CD4-positive, alpha-beta T cell (primary cell): ENCODE measurements at regions not wholly inside any gene's neighbourhood (a gene's known extent, or its start where the extent isn't known, plus 50 kb on each side); places are given as distances from the start of the nearest gene placed in this dataset.

Experiments
- ATAC-seq: fragments of 200-7000 bp; cut with Tn5 transposase; one replicate; pipeline ENCODE4 v1.10.0; 2022; ENCODE audit warnings: mild to moderate bottlenecking; ENCODE audit not compliant: poor library complexity
- CTCF ChIA-PET: fragments of 350-600 bp; sonication (Branson Sonifier 250); formaldehyde crosslinking; loops from one replicate; lab custom pipeline; 2021; ENCODE audit warnings: antibody characterized with exemption, inconsistent platforms; lab: Charles Lee
- POLR2A ChIA-PET: fragments of 350-600 bp; sonication (Branson Sonifier 250); formaldehyde crosslinking; loops from one replicate; lab custom pipeline; 2021; ENCODE audit warnings: antibody characterized with exemption, inconsistent platforms; lab: Charles Lee
- DNase-seq, 14 experiments: peaks; one replicate each; pipeline ENCODE4 v3.0.0-alpha.2; 2013 to 2020; ENCODE audit warnings: mixed read lengths in 2 of 14
- H3K27ac ChIP-seq, 2 donors: one replicate each; pipeline versions ENCODE4 v1.5.1 to v1.7.0; 2013; ENCODE audit warnings: low read length in 2 of 2, low read depth in 1 of 2, mild to moderate bottlenecking in 1 of 2
- H3K27me3 ChIP-seq, 2 experiments: 1 replicate in 1 of 2; 2 replicates in 1 of 2; pipeline versions ENCODE4 v1.6.1 to v1.7.0; 2013; ENCODE audit warnings: low read length in 2 of 2, control low read depth in 1 of 2, mild to moderate bottlenecking in 1 of 2, moderate library complexity in 1 of 2; ENCODE audit not compliant: insufficient read depth in 2 of 2, control insufficient read depth in 1 of 2
- H3K36me3 ChIP-seq: one replicate; pipeline ENCODE4 v1.6.1; 2013; ENCODE audit warnings: low read length, control low read depth; ENCODE audit not compliant: insufficient read depth
- H3K4me1 ChIP-seq: one replicate; pipeline ENCODE4 v1.6.1; 2013; ENCODE audit warnings: low read length, control low read depth; ENCODE audit not compliant: insufficient read depth
- H3K4me3 ChIP-seq: one replicate; pipeline ENCODE4 v1.5.1; 2013; ENCODE audit warnings: mild to moderate bottlenecking, low read length, moderate library complexity
- H3K9me3 ChIP-seq, 2 experiments: 1 replicate in 1 of 2; 2 replicates in 1 of 2; pipeline versions ENCODE4 v1.6.1 to v1.7.0; 2013; ENCODE audit warnings: low read length in 2 of 2, mild to moderate bottlenecking in 2 of 2, control low read depth in 1 of 2, moderate library complexity in 1 of 2; ENCODE audit not compliant: control insufficient read depth in 1 of 2, insufficient read depth in 1 of 2
- H3K27ac Mint-ChIP-seq: one replicate; pipeline ENCODE4 v1.8.0; 2020; ENCODE audit warnings: mixed read lengths
- H3K27me3 Mint-ChIP-seq: one replicate; pipeline ENCODE4 v1.8.0; 2021; ENCODE audit warnings: mixed read lengths
- H3K36me3 Mint-ChIP-seq: one replicate; pipeline ENCODE4 v1.8.0; 2021; ENCODE audit warnings: low read depth, mixed read lengths
- H3K4me1 Mint-ChIP-seq: one replicate; pipeline ENCODE4 v1.8.0; 2021; ENCODE audit warnings: low read depth, mixed read lengths
- H3K4me3 Mint-ChIP-seq: one replicate; pipeline ENCODE4 v1.8.0; 2020; ENCODE audit warnings: mild to moderate bottlenecking, mixed read lengths
- H3K9me3 Mint-ChIP-seq: one replicate; pipeline ENCODE4 v1.8.0; 2020; ENCODE audit warnings: mixed read lengths
- intact Hi-C, 2 experiments: fragments of 100-400 bp; cut with DNase I in 1 of 2; cut with micrococcal nuclease in 1 of 2; formaldehyde crosslinking; loops; one replicate each; pipeline versions ENCODE4 v1.15.1 to v1.9.0; 2023 to 2025; cut with DNase I, micrococcal nuclease
- TF ChIP-seq, protein P1 (sequence below): fragments of 200-600 bp; IDR thresholded peaks from one replicate; pipeline ENCODE4 v1.8.0; 2022; ENCODE audit warnings: antibody characterized with exemption, mild to moderate bottlenecking

DNA sequence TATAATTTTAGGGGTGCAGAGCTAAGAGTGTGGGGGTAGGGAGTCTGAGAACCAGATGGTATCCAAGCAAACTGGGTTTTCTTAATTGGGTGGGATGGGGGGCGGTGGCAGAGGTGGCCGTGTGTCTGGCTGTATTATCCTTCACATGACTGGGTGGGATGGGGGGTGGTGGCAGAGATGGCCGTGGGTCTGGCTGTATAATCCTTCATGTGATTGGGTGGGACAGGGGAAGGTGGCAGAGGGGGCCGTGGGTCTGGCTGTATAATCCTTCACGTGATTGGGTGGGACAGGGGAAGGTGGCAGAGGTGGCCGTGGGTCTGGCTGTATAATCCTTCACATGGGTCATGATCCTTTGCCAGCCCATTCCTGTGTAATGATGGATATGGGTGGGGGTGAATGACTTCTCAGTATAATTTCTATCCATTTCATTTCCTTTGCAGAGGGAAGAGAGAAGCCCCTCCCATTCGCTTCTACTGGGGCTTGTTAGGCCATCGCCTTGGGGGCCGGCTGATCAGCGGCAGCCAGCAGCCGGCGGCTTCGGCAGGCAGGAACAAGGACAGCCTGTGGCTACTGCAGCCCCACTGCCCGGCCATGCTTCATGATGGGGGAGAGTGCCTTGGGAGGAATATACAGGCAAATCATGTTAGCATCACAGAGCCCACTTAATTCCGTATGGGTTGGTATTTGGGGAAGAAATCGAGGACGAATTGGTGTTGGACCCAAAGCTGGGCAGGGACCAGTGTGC is 179.6 kb upstream of the MKI67 start:
- Mint-ChIP-seq H3K36me3 (no peaks in the 10 kb centered on the region), H3K27me3 (no peaks in the 10 kb centered on the region), H3K9me3 (peaks cover 5% of the 10 kb centered on the region), H3K27ac (no peak overlapping the region), H3K4me3 (no peak overlapping the region), H3K4me1 (no peaks in the 10 kb centered on the region)
- CTCF ChIA-PET: no interaction called here
- ATAC-seq (no peak), DNase-seq (no peak)
- H3K9me3 ChIP-seq: peaks cover 0 to 10% of the 10 kb centered on the region in 2 experiments
- H3K4me3 ChIP-seq: no peak overlapping the region
- intact Hi-C loops: no loop called here
- no peak overlapping the region for H3K27ac ChIP-seq
- H3K36me3 ChIP-seq: no peaks in the 10 kb centered on the region
- TF ChIP-seq, protein P1, sequence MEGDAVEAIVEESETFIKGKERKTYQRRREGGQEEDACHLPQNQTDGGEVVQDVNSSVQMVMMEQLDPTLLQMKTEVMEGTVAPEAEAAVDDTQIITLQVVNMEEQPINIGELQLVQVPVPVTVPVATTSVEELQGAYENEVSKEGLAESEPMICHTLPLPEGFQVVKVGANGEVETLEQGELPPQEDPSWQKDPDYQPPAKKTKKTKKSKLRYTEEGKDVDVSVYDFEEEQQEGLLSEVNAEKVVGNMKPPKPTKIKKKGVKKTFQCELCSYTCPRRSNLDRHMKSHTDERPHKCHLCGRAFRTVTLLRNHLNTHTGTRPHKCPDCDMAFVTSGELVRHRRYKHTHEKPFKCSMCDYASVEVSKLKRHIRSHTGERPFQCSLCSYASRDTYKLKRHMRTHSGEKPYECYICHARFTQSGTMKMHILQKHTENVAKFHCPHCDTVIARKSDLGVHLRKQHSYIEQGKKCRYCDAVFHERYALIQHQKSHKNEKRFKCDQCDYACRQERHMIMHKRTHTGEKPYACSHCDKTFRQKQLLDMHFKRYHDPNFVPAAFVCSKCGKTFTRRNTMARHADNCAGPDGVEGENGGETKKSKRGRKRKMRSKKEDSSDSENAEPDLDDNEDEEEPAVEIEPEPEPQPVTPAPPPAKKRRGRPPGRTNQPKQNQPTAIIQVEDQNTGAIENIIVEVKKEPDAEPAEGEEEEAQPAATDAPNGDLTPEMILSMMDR: no peak
- no peaks in the 10 kb centered on the region for H3K27me3 ChIP-seq
- H3K4me1 ChIP-seq: no peaks in the 10 kb centered on the region
- POLR2A ChIA-PET: no interaction called here

GRCh38 chr10:128306535-128306934 is 180.3 kb upstream of the MKI67 start:
- CTCF ChIA-PET: no interaction called here
- Mint-ChIP-seq H3K27ac (no peak overlapping the region), H3K4me3 (no peak overlapping the region), H3K36me3 (no peaks in the 10 kb centered on the region), H3K4me1 (no peaks in the 10 kb centered on the region), H3K27me3 (no peaks in the 10 kb centered on the region), H3K9me3 (peaks cover 3% of the 10 kb centered on the region)
- no peak overlapping the region for H3K4me3 ChIP-seq
- no peaks in the 10 kb centered on the region for H3K4me1 ChIP-seq
- H3K27me3 ChIP-seq: no peaks in the 10 kb centered on the region
- ATAC-seq (no peak), DNase-seq (no peak)
- POLR2A ChIA-PET: no interaction called here
- H3K36me3 ChIP-seq: no peaks in the 10 kb centered on the region
- H3K27ac ChIP-seq: no peak overlapping the region
- intact Hi-C loops: no loop called here
- TF ChIP-seq, protein P1: no peak
- H3K9me3 ChIP-seq: peaks cover 0 to 10% of the 10 kb centered on the region in 2 experiments

DNA sequence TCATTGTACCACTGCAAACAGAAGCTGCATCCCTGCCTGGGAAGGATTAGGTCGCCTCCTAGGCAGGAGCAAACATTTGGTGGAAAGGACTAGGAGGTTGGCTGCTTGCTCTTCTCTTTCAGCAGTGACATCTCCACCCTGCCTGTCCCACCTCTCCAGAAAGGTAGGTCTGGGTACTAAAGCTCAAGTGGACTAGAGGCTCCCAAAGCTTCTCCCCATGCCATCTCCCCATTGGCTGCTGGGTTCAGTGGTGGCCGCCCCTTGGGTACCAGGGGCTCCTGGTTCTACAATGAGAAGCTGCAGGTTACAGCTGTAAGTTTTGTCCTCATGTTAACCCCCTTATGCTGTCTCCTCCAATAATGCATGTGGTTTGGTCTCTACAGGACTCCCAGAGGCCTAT is 180.7 kb upstream of the MKI67 start:
- ATAC-seq (no peak), DNase-seq (no peak)
- no peak overlapping the region for H3K4me3 Mint-ChIP-seq
- CTCF ChIA-PET: no interaction called here
- H3K9me3 ChIP-seq: peaks cover 0 to 9% of the 10 kb centered on the region in 2 experiments
- no peaks in the 10 kb centered on the region for H3K27me3 Mint-ChIP-seq
- H3K9me3 Mint-ChIP-seq: peaks cover 3% of the 10 kb centered on the region
- H3K36me3 ChIP-seq: no peaks in the 10 kb centered on the region
- no peaks in the 10 kb centered on the region for H3K4me1 ChIP-seq
- TF ChIP-seq, protein P1: no peak
- H3K4me3 ChIP-seq: no peak overlapping the region
- POLR2A ChIA-PET: no interaction called here
- H3K27me3 ChIP-seq: no peaks in the 10 kb centered on the region
- H3K27ac Mint-ChIP-seq: no peak overlapping the region
- H3K4me1 Mint-ChIP-seq: no peaks in the 10 kb centered on the region
- H3K36me3 Mint-ChIP-seq: no peaks in the 10 kb centered on the region
- intact Hi-C loops: no loop called here
- H3K27ac ChIP-seq: no peak overlapping the region
